Neural cell (in vitro differentiated cells): ENCODE measurements at regions not wholly inside any gene's neighbourhood (a gene's known extent, or its start where the extent isn't known, plus 50 kb on each side); places are given as distances from the start of the nearest gene placed in this dataset.

Source experiments
- H2AFZ ChIP-seq: fragments of 200-600, 300-800 bp; sonication (generic), shearing (Covaris generic); 2 replicates; pipeline ENCODE4 v1.6.0; 2014; ENCODE audit warnings: low read depth, mild to moderate bottlenecking, antibody characterized with exemption, low read length, moderate library complexity
- H3F3A ChIP-seq: fragments of 200-600 bp; shearing (Covaris generic); 2 replicates; pipeline ENCODE4 v1.6.1; 2016; ENCODE audit warnings: mild to moderate bottlenecking, moderate library complexity, mixed read lengths, antibody characterized with exemption, low read length; ENCODE audit not compliant: insufficient read depth, poor library complexity, severe bottlenecking
- H3K27ac ChIP-seq: fragments of 200-600, 300-800 bp; sonication (generic), shearing (Covaris generic); 2 replicates; pipeline ENCODE4 v1.5.1; 2014; ENCODE audit warnings: mild to moderate bottlenecking, low read length, moderate library complexity
- H3K27me3 ChIP-seq: fragments of 300-800, 200-600 bp; sonication (generic), shearing (Covaris generic); 2 replicates; pipeline ENCODE4 v1.6.0; 2014; ENCODE audit warnings: mild to moderate bottlenecking, low read depth, low read length, moderate library complexity; ENCODE audit not compliant: insufficient read depth
- H3K36me3 ChIP-seq: fragments of 300-800, 200-600 bp; sonication (generic), shearing (Covaris generic); 2 replicates; pipeline ENCODE4 v1.5.1; 2014; ENCODE audit warnings: mild to moderate bottlenecking, antibody characterized with exemption, low read length, moderate library complexity; ENCODE audit not compliant: insufficient read depth
- H3K4me2 ChIP-seq: fragments of 300-800, 200-600 bp; sonication (generic), shearing (Covaris generic); 2 replicates; pipeline ENCODE4 v1.6.0; 2014; ENCODE audit warnings: mild to moderate bottlenecking, low read length
- H3K4me3 ChIP-seq: fragments of 300-800, 200-600 bp; sonication (generic), shearing (Covaris generic); 2 replicates; pipeline ENCODE4 v1.5.1; 2014; ENCODE audit warnings: mild to moderate bottlenecking, low read length, moderate library complexity
- H3K79me2 ChIP-seq: fragments of 200-600 bp; shearing (Covaris generic); replicated peaks from 2 replicates; pipeline ENCODE4 v1.6.0; 2014; ENCODE audit warnings: mild to moderate bottlenecking, low read length, moderate library complexity; ENCODE audit not compliant: insufficient read depth
- H3K9ac ChIP-seq: fragments of 300-800, 200-600 bp; sonication (generic), shearing (Covaris generic); 2 replicates; pipeline ENCODE4 v1.6.1; 2016; ENCODE audit warnings: mild to moderate bottlenecking, low read length, mixed read lengths
- H3K9me2 ChIP-seq: fragments of 200-600 bp; shearing (Covaris generic); 2 replicates; pipeline ENCODE4 v1.6.1; 2016; ENCODE audit warnings: mild to moderate bottlenecking, low read length, mixed read lengths; ENCODE audit not compliant: insufficient read depth
- H3K9me3 ChIP-seq: fragments of 200-600, 300-800 bp; sonication (generic), shearing (Covaris generic); 2 replicates; pipeline ENCODE4 v1.6.1; 2016; ENCODE audit warnings: mild to moderate bottlenecking, mixed run types, low read length, moderate library complexity, mixed read lengths
- H4K20me1 ChIP-seq: fragments of 200-600 bp; shearing (Covaris generic); 2 replicates; pipeline ENCODE4 v1.6.1; 2016; ENCODE audit warnings: mild to moderate bottlenecking, mixed run types; ENCODE audit not compliant: insufficient read depth
- CTCF ChIP-seq: fragments of 450-650 bp; IDR thresholded peaks from 2 replicates; pipeline ENCODE4 v1.5.1; 2014; ENCODE audit warnings: antibody characterized with exemption, mild to moderate bottlenecking, moderate library complexity; ENCODE audit not compliant: poor library complexity, severe bottlenecking
- EP300 ChIP-seq: fragments of 450-650 bp; conservative IDR thresholded peaks from 2 replicates; pipeline ENCODE4 v1.6.1; 2014; ENCODE audit warnings: antibody characterized with exemption, mild to moderate bottlenecking, moderate library complexity; ENCODE audit not compliant: poor library complexity, severe bottlenecking
- EZH2 ChIP-seq: fragments of 200-600, 300-800 bp; shearing (Covaris generic), sonication (generic); IDR thresholded peaks from 2 replicates; pipeline ENCODE4 v1.6.1; 2014; ENCODE audit warnings: antibody characterized with exemption, low read length, borderline replicate concordance, mild to moderate bottlenecking; ENCODE audit not compliant: insufficient read depth, poor library complexity, severe bottlenecking
- MXI1 ChIP-seq: fragments of 450-650 bp; conservative IDR thresholded peaks from 2 replicates; pipeline ENCODE4 v1.6.1; 2014; ENCODE audit warnings: antibody characterized with exemption, mild to moderate bottlenecking; ENCODE audit not compliant: poor library complexity, severe bottlenecking
- POLR2AphosphoS5 ChIP-seq: IDR thresholded peaks from 2 replicates; pipeline ENCODE4 v1.6.1; 2012
- RAD21 ChIP-seq: fragments of 450-650 bp; conservative IDR thresholded peaks from 2 replicates; pipeline ENCODE4 v1.6.1; 2014; ENCODE audit warnings: antibody characterized with exemption, mild to moderate bottlenecking, moderate library complexity
- SMC3 ChIP-seq: fragments of 450-650 bp; conservative IDR thresholded peaks from 2 replicates; pipeline ENCODE4 v1.6.1; 2014; ENCODE audit warnings: antibody characterized with exemption, mild to moderate bottlenecking, moderate library complexity; ENCODE audit not compliant: poor library complexity
- TAF1 ChIP-seq: IDR thresholded peaks from 2 replicates; pipeline ENCODE4 v1.6.1; 2012; ENCODE audit warnings: low read depth
- TF ChIP-seq, protein P1 (sequence below): IDR thresholded peaks from 2 replicates; pipeline ENCODE4 v1.6.1; 2012; ENCODE audit warnings: borderline replicate concordance

DNA sequence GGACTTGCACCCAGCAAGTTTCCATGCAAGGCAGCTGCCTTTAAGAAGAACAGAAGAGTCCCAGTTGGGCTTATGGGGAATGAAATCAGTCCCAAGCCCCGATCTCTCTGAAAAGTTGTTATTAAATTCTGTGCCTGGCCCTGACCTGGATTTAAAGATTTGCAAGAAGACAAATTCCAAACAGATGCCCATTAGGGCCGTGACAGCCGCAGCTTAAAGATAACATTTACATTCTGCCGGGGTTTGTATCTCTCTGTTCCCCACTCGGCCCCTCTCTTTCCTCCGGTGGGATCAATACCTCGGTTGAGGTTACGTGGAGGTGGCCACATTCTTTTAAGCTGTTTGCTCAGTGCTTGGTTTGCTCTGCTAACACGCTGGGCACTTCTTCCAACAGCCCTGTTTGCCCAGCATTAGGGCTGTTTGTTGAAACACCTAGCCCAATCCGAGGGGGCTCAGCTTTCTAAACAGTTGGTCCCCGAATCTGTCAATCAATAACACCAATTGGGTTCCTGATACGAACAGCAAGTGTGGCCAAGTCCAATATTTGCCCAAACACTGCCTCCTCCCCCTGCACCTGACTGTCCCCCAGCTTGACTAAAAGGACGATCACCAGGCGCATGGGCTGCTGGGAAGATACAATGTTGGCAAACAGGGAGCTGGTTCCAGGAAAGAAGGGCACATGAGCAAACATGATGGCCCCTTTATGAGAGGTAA, 108.6 kb downstream of the RPLP1 start:
- H3K27ac ChIP-seq, result no peak overlapping the region
- H3K79me2 ChIP-seq, result no peaks in the 10 kb centered on the region
- no peak overlapping the region for H3K4me2 ChIP-seq
- no peaks in the 10 kb centered on the region for H4K20me1 ChIP-seq
- H3K9me2 ChIP-seq, result no peaks in the 10 kb centered on the region
- no peak for TF ChIP-seq EP300
- TF ChIP-seq, protein P1, sequence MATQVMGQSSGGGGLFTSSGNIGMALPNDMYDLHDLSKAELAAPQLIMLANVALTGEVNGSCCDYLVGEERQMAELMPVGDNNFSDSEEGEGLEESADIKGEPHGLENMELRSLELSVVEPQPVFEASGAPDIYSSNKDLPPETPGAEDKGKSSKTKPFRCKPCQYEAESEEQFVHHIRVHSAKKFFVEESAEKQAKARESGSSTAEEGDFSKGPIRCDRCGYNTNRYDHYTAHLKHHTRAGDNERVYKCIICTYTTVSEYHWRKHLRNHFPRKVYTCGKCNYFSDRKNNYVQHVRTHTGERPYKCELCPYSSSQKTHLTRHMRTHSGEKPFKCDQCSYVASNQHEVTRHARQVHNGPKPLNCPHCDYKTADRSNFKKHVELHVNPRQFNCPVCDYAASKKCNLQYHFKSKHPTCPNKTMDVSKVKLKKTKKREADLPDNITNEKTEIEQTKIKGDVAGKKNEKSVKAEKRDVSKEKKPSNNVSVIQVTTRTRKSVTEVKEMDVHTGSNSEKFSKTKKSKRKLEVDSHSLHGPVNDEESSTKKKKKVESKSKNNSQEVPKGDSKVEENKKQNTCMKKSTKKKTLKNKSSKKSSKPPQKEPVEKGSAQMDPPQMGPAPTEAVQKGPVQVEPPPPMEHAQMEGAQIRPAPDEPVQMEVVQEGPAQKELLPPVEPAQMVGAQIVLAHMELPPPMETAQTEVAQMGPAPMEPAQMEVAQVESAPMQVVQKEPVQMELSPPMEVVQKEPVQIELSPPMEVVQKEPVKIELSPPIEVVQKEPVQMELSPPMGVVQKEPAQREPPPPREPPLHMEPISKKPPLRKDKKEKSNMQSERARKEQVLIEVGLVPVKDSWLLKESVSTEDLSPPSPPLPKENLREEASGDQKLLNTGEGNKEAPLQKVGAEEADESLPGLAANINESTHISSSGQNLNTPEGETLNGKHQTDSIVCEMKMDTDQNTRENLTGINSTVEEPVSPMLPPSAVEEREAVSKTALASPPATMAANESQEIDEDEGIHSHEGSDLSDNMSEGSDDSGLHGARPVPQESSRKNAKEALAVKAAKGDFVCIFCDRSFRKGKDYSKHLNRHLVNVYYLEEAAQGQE, result no peak
- TF ChIP-seq RAD21, result no peak
- TF ChIP-seq CTCF, result no peak
- TF ChIP-seq TAF1, result no peak
- TF ChIP-seq EZH2, result no peak
- TF ChIP-seq SMC3, result no peak
- no peak for TF ChIP-seq MXI1
- TF ChIP-seq POLR2AphosphoS5, result no peak
- no peak overlapping the region for H3K9ac ChIP-seq
- no peaks in the 10 kb centered on the region for H3K9me3 ChIP-seq
- H3K27me3 ChIP-seq, result no peaks in the 10 kb centered on the region
- H3K4me3 ChIP-seq, result no peak overlapping the region
- no peaks in the 10 kb centered on the region for H3K36me3 ChIP-seq
- no peak overlapping the region for H2AFZ ChIP-seq
- no peaks in the 10 kb centered on the region for H3F3A ChIP-seq

DNA sequence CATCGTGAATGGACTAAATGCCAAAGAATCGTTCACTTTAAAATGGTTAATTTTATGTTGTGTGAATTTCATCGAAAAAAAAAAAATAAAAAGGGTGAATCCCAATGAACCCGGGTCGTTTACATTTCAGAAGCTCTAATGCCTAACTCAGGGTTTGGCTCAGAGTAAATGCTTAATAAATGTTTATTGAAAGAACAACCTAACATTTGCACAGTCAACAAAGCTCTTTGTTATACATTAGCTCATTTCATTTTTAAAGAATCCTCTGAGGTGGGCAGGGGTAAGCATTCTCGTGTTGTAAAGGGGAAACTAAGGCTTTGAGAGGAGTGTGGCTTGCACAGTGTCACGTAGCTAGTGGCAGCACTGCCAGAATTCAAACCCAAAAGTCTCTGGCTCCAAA, 109.5 kb downstream of the RPLP1 start:
- H3F3A ChIP-seq, result no peaks in the 10 kb centered on the region
- no peak overlapping the region for H2AFZ ChIP-seq
- no peak overlapping the region for H3K9ac ChIP-seq
- H3K9me3 ChIP-seq, result no peaks in the 10 kb centered on the region
- no peaks in the 10 kb centered on the region for H3K9me2 ChIP-seq
- TF ChIP-seq POLR2AphosphoS5 (no peak), RAD21 (no peak), CTCF (no peak), TAF1 (no peak)
- H3K4me2 ChIP-seq, result no peak overlapping the region
- H4K20me1 ChIP-seq, result no peaks in the 10 kb centered on the region
- H3K36me3 ChIP-seq, result no peaks in the 10 kb centered on the region
- H3K27me3 ChIP-seq, result no peaks in the 10 kb centered on the region
- no peak overlapping the region for H3K4me3 ChIP-seq
- H3K27ac ChIP-seq, result no peak overlapping the region
- H3K79me2 ChIP-seq, result no peaks in the 10 kb centered on the region
